GM12864 (cell line): ENCODE measurements at regions not wholly inside any gene's neighbourhood (a gene's known extent, or its start where the extent isn't known, plus 50 kb on each side); places are given as distances from the start of the nearest gene placed in this dataset.

ENCODE experiments used
- DNase-seq: peaks from one replicate; pipeline ENCODE4 v3.0.0-alpha.2; 2011; ENCODE audit warnings: low read depth
- H3K4me3 ChIP-seq: 2 replicates; pipeline ENCODE4 v1.5.1; 2011; ENCODE audit warnings: mild to moderate bottlenecking, low read depth, low read length, control low read depth
- TF ChIP-seq, protein P1 (sequence below): IDR thresholded peaks from 2 replicates; pipeline ENCODE4 v1.5.1; 2011; ENCODE audit warnings: low read depth, mild to moderate bottlenecking, moderate library complexity, low read length, control low read depth, inconsistent platforms; ENCODE audit errors: missing control alignments

DNA sequence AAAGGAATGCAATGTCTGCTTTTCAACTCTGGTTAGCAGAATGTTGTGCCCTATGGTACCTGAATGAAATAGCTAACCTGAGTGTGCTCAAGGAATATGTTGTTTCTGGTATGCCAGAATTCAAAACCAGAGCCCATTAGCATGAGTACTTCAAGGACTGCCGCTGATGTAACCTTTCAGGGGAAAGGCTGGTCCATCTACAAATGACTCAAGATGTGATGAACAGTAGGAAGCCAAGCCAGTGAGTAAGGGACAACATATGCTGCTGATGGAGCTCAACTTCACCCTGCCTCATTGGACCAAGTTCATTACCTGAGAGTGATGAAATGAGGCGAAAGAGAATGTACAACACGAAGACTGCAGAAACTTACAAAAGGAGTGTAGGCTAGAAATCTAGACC lies 95.7 kb upstream of the BMP2 start:
- no peak overlapping the region for H3K4me3 ChIP-seq
- DNase-seq, result no peak
- TF ChIP-seq, protein P1, sequence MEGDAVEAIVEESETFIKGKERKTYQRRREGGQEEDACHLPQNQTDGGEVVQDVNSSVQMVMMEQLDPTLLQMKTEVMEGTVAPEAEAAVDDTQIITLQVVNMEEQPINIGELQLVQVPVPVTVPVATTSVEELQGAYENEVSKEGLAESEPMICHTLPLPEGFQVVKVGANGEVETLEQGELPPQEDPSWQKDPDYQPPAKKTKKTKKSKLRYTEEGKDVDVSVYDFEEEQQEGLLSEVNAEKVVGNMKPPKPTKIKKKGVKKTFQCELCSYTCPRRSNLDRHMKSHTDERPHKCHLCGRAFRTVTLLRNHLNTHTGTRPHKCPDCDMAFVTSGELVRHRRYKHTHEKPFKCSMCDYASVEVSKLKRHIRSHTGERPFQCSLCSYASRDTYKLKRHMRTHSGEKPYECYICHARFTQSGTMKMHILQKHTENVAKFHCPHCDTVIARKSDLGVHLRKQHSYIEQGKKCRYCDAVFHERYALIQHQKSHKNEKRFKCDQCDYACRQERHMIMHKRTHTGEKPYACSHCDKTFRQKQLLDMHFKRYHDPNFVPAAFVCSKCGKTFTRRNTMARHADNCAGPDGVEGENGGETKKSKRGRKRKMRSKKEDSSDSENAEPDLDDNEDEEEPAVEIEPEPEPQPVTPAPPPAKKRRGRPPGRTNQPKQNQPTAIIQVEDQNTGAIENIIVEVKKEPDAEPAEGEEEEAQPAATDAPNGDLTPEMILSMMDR, result no peak

DNA sequence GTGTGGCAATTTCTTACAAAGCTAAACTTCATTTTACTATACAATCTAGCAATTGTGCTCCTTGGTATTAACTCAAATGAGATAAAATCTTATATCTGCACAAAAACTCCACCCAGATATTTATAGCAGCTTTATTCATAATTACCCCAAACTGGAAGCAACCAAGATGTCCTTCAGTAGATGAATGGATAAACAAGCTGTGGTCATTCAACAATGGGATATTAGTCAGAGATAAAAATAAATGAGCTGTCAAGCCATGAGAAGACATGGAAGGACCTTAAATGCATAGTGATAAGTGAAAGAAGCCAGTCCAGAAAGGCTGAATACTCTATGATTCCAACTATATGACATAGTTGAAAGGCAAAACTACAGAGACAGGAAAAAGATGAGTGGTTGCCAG lies 98.9 kb upstream of the BMP2 start:
- H3K4me3 ChIP-seq, result no peak overlapping the region
- TF ChIP-seq, protein P1, result no peak
- DNase-seq, result no peak

DNA sequence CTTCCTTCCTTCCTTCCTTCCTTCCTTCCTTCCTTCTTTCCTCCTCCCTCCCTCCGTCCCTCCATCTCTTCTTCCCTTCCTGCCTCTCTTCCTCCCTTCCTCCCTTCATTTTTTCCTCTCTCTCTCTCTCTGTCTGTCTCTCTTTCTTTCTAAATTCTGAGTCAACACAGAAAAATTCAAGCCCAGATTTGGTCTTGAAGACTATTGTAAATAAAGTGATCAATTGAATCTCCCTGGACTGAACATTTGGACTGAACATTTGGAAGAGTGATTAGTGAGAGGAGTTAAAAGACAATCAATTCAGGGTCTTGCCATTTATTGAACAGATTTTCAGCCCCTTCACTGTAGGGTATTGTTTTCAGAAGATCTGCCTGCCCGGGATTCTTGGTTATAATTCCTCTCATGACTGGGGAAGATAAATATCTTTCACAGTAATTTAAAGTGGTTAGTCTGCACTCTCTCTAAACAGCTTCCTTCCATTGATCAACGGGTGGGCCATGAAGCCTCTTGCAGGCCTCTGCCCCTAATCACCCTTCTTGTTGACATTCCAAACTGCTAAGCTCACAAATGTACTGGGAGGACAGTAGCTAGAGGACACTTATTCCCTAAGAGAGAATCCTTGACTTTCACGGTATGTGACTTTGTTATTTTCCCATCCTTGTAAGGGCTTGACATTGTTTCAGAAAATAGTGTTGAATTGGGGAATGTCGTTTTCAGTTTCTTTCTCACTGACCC lies 101.7 kb upstream of the BMP2 start:
- no peak overlapping the region for H3K4me3 ChIP-seq
- TF ChIP-seq, protein P1, result no peak
- no peak for DNase-seq

DNA sequence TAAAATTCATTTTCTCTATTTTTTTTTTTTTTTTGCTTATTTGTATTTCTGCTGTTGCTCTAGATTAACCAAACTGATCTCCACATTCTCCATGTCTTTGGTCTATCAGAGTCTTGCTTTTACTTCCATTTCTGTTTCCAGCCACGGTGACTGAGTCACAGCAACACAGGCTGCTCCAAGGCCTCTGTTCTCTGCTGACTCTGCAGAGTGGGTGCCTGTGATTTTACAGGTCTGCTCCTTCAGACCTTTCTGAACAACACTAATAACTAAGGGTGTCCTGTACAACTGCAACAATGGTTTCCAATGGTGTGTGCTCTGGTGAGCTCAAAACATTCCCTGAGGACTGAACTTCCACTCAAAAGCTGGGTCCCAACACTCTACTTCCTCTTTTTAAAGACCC lies 102.3 kb upstream of the BMP2 start:
- DNase-seq, result no peak
- H3K4me3 ChIP-seq, result no peak overlapping the region

DNA sequence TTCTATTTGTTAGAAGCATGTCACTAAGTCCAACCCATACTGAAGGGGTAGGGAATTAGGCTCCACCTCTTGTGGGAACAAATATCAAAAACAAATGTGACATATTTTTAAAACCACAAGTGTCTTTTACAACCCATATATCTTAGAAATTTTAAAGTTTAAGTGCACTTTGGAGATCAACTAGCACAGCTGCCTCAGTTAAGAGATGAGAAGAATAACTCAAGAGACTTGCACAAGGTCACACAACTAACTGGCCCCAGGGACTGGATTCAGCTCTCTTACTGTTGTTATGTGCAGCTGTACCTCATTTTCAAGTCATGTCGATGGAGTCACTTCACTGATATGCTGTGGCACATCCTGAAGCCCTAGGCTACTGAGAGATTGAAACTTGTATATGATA lies 102.9 kb upstream of the BMP2 start:
- DNase-seq, result no peak
- TF ChIP-seq, protein P1, result no peak
- no peak overlapping the region for H3K4me3 ChIP-seq

More for the DNA sequence above, 102.3 kb upstream of the BMP2 start:
- TF ChIP-seq, protein P1, result no peak

DNA sequence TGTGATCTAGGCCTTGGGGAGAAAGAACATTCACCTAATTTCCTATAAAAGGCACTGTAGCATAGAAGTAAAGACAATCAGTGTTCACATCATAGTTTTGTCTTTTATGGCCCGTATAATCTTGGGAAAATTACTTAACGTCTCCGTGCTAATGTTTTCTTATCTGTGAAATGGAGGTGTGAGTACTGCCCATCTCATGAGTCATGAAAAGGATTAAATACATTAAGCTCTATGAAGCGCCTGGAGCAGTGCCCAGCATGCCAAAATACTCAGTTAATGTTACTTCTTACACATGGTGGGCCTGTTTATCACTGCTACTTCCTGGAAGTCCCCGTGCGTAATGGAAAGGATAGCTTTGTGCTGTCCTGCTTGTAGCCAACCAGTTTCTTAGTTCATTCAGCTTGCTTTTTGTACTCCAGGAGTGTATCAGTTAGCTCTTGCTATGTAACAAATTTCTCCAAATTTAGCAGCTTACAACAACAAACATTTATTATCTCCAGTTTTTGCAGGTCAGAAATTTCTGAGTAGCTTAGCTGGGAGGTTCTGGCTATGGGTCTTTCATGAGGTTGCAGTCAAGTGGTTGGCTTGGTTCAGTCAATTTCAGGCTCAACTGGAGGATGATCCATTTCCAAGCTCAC lies 103.6 kb upstream of the BMP2 start:
- TF ChIP-seq, protein P1, result no peak
- no peak overlapping the region for H3K4me3 ChIP-seq
- no peak for DNase-seq

DNA sequence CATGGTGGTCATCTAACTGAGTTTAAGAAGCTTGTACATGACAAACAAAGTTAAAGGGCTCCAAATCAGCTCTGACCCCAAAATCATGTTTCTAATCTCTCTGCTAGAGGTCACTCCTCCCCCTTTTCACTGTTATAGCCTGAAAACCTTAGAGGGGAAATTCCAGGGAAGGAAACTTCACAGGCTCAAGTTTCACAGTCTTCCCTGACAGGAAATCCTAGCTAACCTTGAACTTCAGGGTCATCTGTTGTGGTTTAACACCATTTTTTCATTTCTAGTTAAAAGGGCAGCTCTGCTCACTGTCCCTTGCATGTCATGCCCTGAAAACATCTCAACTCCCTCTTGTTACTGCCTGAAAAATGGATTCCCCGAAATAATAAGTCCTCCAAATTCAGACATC lies 104.4 kb upstream of the BMP2 start:
- no peak for DNase-seq
- TF ChIP-seq, protein P1, result no peak
- no peak overlapping the region for H3K4me3 ChIP-seq
